ENCODE measurements at regions not wholly inside any gene's neighbourhood (a gene's known extent, or its start where the extent isn't known, plus 50 kb on each side); places are given as distances from the start of the nearest gene placed in this dataset.

GRCh38 chr9:11471321-11471720 is 858.5 kb upstream of the PTPRD start:
- TF ChIP-seq FOXM1 (IDR thresholded peaks at IDR 0.05; ENCODE audit: borderline replicate concordance) (no peak), ZNF384 (IDR thresholded peaks at IDR 0.05) (no peak), TARDBP (IDR thresholded peaks at IDR 0.05) (no peak), PKNOX1 (IDR thresholded peaks at IDR 0.05) (no peak), SUZ12 (IDR thresholded peaks at IDR 0.05) (no peak), SP1 (IDR thresholded peaks at IDR 0.05) (no peak), ELF4 (IDR thresholded peaks at IDR 0.05) (no peak), ARNT (IDR thresholded peaks at IDR 0.05) (no peak), FOXK2 (IDR thresholded peaks at IDR 0.05) (no peak), HDGF (IDR thresholded peaks at IDR 0.05; ENCODE audit: borderline replicate concordance) (no peak), LEF1 (IDR thresholded peaks at IDR 0.05; ENCODE audit: borderline replicate concordance) (no peak), BHLHE40 (IDR thresholded peaks at IDR 0.05; ENCODE audit: borderline replicate concordance) (no peak), FOXA1 (IDR thresholded peaks at IDR 0.05) (no peak), CTBP1 (IDR thresholded peaks at IDR 0.05; ENCODE audit: borderline replicate concordance) (no peak)
